Gastroesophageal sphincter (tissue), 4 donors: ENCODE measurements at regions not wholly inside any gene's neighbourhood (a gene's known extent, or its start where the extent isn't known, plus 50 kb on each side); places are given as distances from the start of the nearest gene placed in this dataset.

Source experiments
- ATAC-seq: fragments of 150-250 bp; one replicate; pipeline ENCODE4 v1.9.1; 2016; ENCODE audit warnings: mild to moderate bottlenecking, moderate library complexity
- H3K27ac ChIP-seq, 4 donors: fragments of 200-600 bp; sonication (generic) in 3 of 4; 1 replicate in 3 of 4; 2 replicates in 1 of 4; pipeline ENCODE4 v1.5.1; 2016 to 2019
- H3K27me3 ChIP-seq: fragments of 200-600 bp; sonication (generic); one replicate; pipeline ENCODE4 v1.5.1; 2019
- H3K36me3 ChIP-seq, 2 donors: fragments of 200-600 bp; sonication (generic); one replicate each; pipeline ENCODE4 v1.5.1; 2019; ENCODE audit warnings: control low read depth in 1 of 2
- H3K4me1 ChIP-seq, 3 donors: fragments of 200-600 bp; sonication (generic); 1 replicate in 2 of 3; 2 replicates in 1 of 3; pipeline ENCODE4 v1.5.1; 2016 to 2019; ENCODE audit warnings: control low read depth in 2 of 3
- H3K4me3 ChIP-seq, 2 donors: fragments of 200-600 bp; sonication (generic); one replicate each; pipeline ENCODE4 v1.5.1; 2019; ENCODE audit warnings: mild to moderate bottlenecking in 1 of 2, moderate library complexity in 1 of 2
- H3K9me3 ChIP-seq, 3 donors: fragments of 200-600 bp; sonication (generic); one replicate each; pipeline ENCODE4 v1.5.1; 2017 to 2019; ENCODE audit warnings: control low read depth in 2 of 3
- EP300 ChIP-seq: sonication (generic); formaldehyde crosslinking; IDR thresholded peaks from one replicate; pipeline ENCODE4 v1.6.1; 2017; ENCODE audit warnings: antibody characterized with exemption, mild to moderate bottlenecking
- POLR2A ChIP-seq, 2 donors: fragments of 450-650 bp; IDR thresholded peaks; one replicate each; pipeline ENCODE4 v1.6.1; 2017; ENCODE audit warnings: antibody characterized with exemption in 2 of 2, mild to moderate bottlenecking in 2 of 2, moderate library complexity in 1 of 2
- POLR2AphosphoS5 ChIP-seq: sonication (generic); formaldehyde crosslinking; IDR thresholded peaks from one replicate; pipeline ENCODE4 v1.6.1; 2017; ENCODE audit warnings: antibody characterized with exemption
- WGBS, 2 donors: methylation state at CpG; one replicate each; pipeline ENCODE4 v1.1.5; 2018; ENCODE audit warnings: low coverage in 1 of 2; 5-methylcytosine and 5-hydroxymethylcytosine counted together
- TF ChIP-seq, protein P1 (sequence below), 4 experiments: fragments of 200-600 bp in 2 of 4; fragments of 450-650 bp in 2 of 4; sonication (generic) in 1 of 4; IDR thresholded peaks; one replicate each; pipeline ENCODE4 v1.5.1; 2017 to 2019; ENCODE audit warnings: antibody characterized with exemption in 4 of 4, mild to moderate bottlenecking in 2 of 4, moderate library complexity in 2 of 4

DNA sequence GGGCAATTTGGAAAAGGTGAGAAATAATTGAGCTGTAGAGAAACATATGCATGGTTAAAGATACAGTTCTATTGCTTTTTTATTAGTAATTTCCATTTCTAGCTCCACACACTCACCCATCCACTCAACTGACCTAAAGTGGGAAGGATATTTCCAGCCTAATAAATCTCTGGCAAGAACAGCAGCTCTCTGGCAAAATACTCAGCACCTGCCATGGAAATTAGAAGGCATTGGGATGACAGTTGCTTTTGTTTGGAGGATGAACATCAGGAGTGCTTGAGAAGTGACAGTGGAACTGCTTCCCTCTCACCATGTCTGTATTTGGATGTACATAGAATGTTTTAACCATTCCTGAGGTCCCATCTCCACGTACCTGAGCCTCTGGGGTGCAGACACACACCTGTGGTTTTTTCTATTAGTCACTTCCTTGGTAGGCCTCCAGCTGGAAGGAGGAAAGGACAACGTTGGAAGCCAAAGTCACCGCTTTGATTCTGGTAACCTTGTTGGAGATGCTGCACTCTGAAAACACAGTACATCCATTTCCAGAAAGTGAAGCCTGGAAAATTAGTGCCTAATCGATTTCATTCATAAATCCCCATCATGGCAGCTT, 62.3 kb upstream of the RUNX1 start:
- no peak for TF ChIP-seq EP300
- TF ChIP-seq, protein P1, sequence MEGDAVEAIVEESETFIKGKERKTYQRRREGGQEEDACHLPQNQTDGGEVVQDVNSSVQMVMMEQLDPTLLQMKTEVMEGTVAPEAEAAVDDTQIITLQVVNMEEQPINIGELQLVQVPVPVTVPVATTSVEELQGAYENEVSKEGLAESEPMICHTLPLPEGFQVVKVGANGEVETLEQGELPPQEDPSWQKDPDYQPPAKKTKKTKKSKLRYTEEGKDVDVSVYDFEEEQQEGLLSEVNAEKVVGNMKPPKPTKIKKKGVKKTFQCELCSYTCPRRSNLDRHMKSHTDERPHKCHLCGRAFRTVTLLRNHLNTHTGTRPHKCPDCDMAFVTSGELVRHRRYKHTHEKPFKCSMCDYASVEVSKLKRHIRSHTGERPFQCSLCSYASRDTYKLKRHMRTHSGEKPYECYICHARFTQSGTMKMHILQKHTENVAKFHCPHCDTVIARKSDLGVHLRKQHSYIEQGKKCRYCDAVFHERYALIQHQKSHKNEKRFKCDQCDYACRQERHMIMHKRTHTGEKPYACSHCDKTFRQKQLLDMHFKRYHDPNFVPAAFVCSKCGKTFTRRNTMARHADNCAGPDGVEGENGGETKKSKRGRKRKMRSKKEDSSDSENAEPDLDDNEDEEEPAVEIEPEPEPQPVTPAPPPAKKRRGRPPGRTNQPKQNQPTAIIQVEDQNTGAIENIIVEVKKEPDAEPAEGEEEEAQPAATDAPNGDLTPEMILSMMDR (IDR thresholded peaks at IDR 0.05) = no peak
- H3K27ac ChIP-seq = no peak overlapping the region
- no peaks in the 10 kb centered on the region for H3K9me3 ChIP-seq

GRCh38 chr21:35108887-35109286, 59.8 kb upstream of the RUNX1 start:
- H3K36me3 ChIP-seq = no peaks in the 10 kb centered on the region
- H3K4me1 ChIP-seq = no peaks in the 10 kb centered on the region
- WGBS, 2 donors = 64 to 68% methylated on average over 3 of the region's 3 CpGs
- no peak for ATAC-seq
- H3K4me3 ChIP-seq = no peak overlapping the region
- TF ChIP-seq POLR2A (IDR thresholded peaks at IDR 0.05) (no peak), EP300 (no peak), POLR2AphosphoS5 (no peak)
- TF ChIP-seq, protein P1 (IDR thresholded peaks at IDR 0.05) = no peak
- H3K27ac ChIP-seq = no peak overlapping the region
- H3K9me3 ChIP-seq = no peaks in the 10 kb centered on the region
- H3K27me3 ChIP-seq = no peaks in the 10 kb centered on the region

More for the DNA sequence above, 62.3 kb upstream of the RUNX1 start:
- Histone ChIP-seq H3K27me3 (peaks cover under 1% of the 10 kb centered on the region), H3K4me3 (no peak overlapping the region), H3K36me3 (no peaks in the 10 kb centered on the region), H3K4me1 (no peaks in the 10 kb centered on the region)
- WGBS, 2 donors = 44 to 59% methylated on average over 2 to 4 of the region's 4 CpGs
- ATAC-seq = no peak

- Histone ChIP-seq H3K36me3 (no peaks in the 10 kb centered on the region), H3K27ac (no peak overlapping the region), H3K4me3 (no peak overlapping the region), H3K9me3 (no peaks in the 10 kb centered on the region), H3K27me3 (no peaks in the 10 kb centered on the region), H3K4me1 (no peaks in the 10 kb centered on the region)
- ATAC-seq = no peak
- TF ChIP-seq POLR2A (IDR thresholded peaks at IDR 0.05) = no peak
- no peak for TF ChIP-seq EP300
- TF ChIP-seq POLR2AphosphoS5 = no peak
- TF ChIP-seq, protein P1 (IDR thresholded peaks at IDR 0.05) = no peak
- WGBS, 2 donors = 55 to 71% methylated on average over 3 to 6 of the region's 6 CpGs
Observed at GRCh38 chr21:35107520-35107919, 58.4 kb upstream of the RUNX1 start.

GRCh38 chr21:35106246-35106835, 57.2 kb upstream of the RUNX1 start:
- Histone ChIP-seq H3K4me3 (no peak overlapping the region), H3K9me3 (no peaks in the 10 kb centered on the region), H3K4me1 (no peaks in the 10 kb centered on the region), H3K36me3 (no peaks in the 10 kb centered on the region), H3K27ac (no peak overlapping the region), H3K27me3 (no peaks in the 10 kb centered on the region)
- no peak for ATAC-seq
- WGBS, 2 donors = 42 to 69% methylated on average over 6 to 7 of the region's 11 CpGs
- TF ChIP-seq EP300 (no peak), POLR2A (IDR thresholded peaks at IDR 0.05) (no peak), POLR2AphosphoS5 (no peak)
- TF ChIP-seq, protein P1 (IDR thresholded peaks at IDR 0.05) = no peak
